Trophoblast cell (in vitro differentiated cells and primary cell): ENCODE measurements at regions not wholly inside any gene's neighbourhood (a gene's known extent, or its start where the extent isn't known, plus 50 kb on each side); places are given as distances from the start of the nearest gene placed in this dataset.

Experiments used
- DNase-seq, 2 donors: peaks; one replicate each; pipeline ENCODE4 v3.0.0-alpha.2; 2016
- H2AFZ ChIP-seq: 2 replicates; pipeline ENCODE4 v1.6.1; 2013; ENCODE audit warnings: low read length, moderate library complexity, mild to moderate bottlenecking; ENCODE audit not compliant: insufficient read depth, poor library complexity
- H2AK5ac ChIP-seq: 2 replicates; pipeline ENCODE4 v1.6.1; 2013; ENCODE audit warnings: mild to moderate bottlenecking, low read length
- H2BK120ac ChIP-seq: 2 replicates; pipeline ENCODE4 v1.6.1; 2013; ENCODE audit warnings: low read length, mild to moderate bottlenecking, moderate library complexity; ENCODE audit not compliant: insufficient read depth, poor library complexity
- H2BK12ac ChIP-seq: 2 replicates; pipeline ENCODE4 v1.6.1; 2013; ENCODE audit warnings: mild to moderate bottlenecking, low read length, moderate library complexity
- H2BK5ac ChIP-seq: 2 replicates; pipeline ENCODE4 v1.6.1; 2013; ENCODE audit warnings: low read length, low read depth, moderate library complexity, mild to moderate bottlenecking; ENCODE audit not compliant: poor library complexity
- H3K14ac ChIP-seq: 2 replicates; pipeline ENCODE4 v1.6.1; 2013; ENCODE audit warnings: mild to moderate bottlenecking, low read length
- H3K18ac ChIP-seq: 2 replicates; pipeline ENCODE4 v1.6.1; 2013; ENCODE audit warnings: mild to moderate bottlenecking, low read length
- H3K23ac ChIP-seq: 2 replicates; pipeline ENCODE4 v1.6.1; 2013; ENCODE audit warnings: low read length
- H3K27ac ChIP-seq: 2 replicates; pipeline ENCODE4 v1.5.1; 2013; ENCODE audit warnings: low read depth, mild to moderate bottlenecking, inconsistent platforms, low read length, moderate library complexity
- H3K27me3 ChIP-seq: 2 replicates; pipeline ENCODE4 v1.6.1; 2013; ENCODE audit warnings: inconsistent platforms, mild to moderate bottlenecking, low read length, moderate library complexity; ENCODE audit not compliant: insufficient read depth
- H3K36me3 ChIP-seq, 2 experiments: 1 replicate in 1 of 2; 2 replicates in 1 of 2; pipeline ENCODE4 v1.6.1; 2013; ENCODE audit warnings: low read length in 2 of 2, mild to moderate bottlenecking in 2 of 2, moderate library complexity in 1 of 2; ENCODE audit not compliant: insufficient read depth in 2 of 2, control insufficient read depth in 1 of 2
- H3K4ac ChIP-seq: 2 replicates; pipeline ENCODE4 v1.6.1; 2013; ENCODE audit warnings: low read depth, mild to moderate bottlenecking, low read length, moderate library complexity
- H3K4me1 ChIP-seq, 2 experiments: 1 replicate in 1 of 2; 2 replicates in 1 of 2; pipeline ENCODE4 v1.6.1; 2013; ENCODE audit warnings: low read length in 2 of 2, mild to moderate bottlenecking in 2 of 2, moderate library complexity in 1 of 2; ENCODE audit not compliant: insufficient read depth in 2 of 2, control insufficient read depth in 1 of 2
- H3K4me2 ChIP-seq: 2 replicates; pipeline ENCODE4 v1.6.1; 2013; ENCODE audit warnings: inconsistent platforms, mild to moderate bottlenecking, low read length, moderate library complexity
- H3K4me3 ChIP-seq: 2 replicates; pipeline ENCODE4 v1.5.1; 2013; ENCODE audit warnings: mild to moderate bottlenecking, low read depth, low read length, inconsistent platforms
- H3K79me1 ChIP-seq: one replicate; pipeline ENCODE4 v1.6.1; 2013; ENCODE audit warnings: low read length
- H3K79me2 ChIP-seq: 2 replicates; pipeline ENCODE4 v1.6.1; 2013; ENCODE audit warnings: low read length, mild to moderate bottlenecking; ENCODE audit not compliant: control insufficient read depth, insufficient read depth, poor library complexity
- H3K9ac ChIP-seq: 2 replicates; pipeline ENCODE4 v1.6.1; 2013; ENCODE audit warnings: mild to moderate bottlenecking, low read length
- H3K9me3 ChIP-seq: 2 replicates; pipeline ENCODE4 v1.6.1; 2013; ENCODE audit warnings: low read depth, mild to moderate bottlenecking, control low read depth, inconsistent platforms, low read length; ENCODE audit not compliant: insufficient read depth
- H4K12ac ChIP-seq: 2 replicates; pipeline ENCODE4 v1.6.1; 2013; ENCODE audit warnings: low read depth, mild to moderate bottlenecking, low read length, moderate library complexity
- H4K8ac ChIP-seq: 2 replicates; pipeline ENCODE4 v1.6.1; 2013; ENCODE audit warnings: low read depth, mild to moderate bottlenecking, low read length, moderate library complexity
- H4K91ac ChIP-seq: one replicate; pipeline ENCODE4 v1.6.1; 2013; ENCODE audit warnings: low read depth, mild to moderate bottlenecking, low read length, moderate library complexity
- WGBS: extraction: QIAGEN DNeasy Blood & Tissue Kit; methylation state at CpG from one replicate; pipeline ENCODE4 v1.1.7; 2013; ENCODE audit warnings: missing lambda C conversion rate; ENCODE audit not compliant: insufficient read length, insufficient coverage; ENCODE audit errors: extremely low coverage; 5-methylcytosine and 5-hydroxymethylcytosine counted together

- Histone ChIP-seq H3K18ac (no peak overlapping the region), H4K12ac (no peak overlapping the region), H3K4me3 (no peak overlapping the region), H3K27me3 (no peaks in the 10 kb centered on the region), H3K4me2 (no peak overlapping the region), H2AK5ac (no peak overlapping the region), H2AFZ (no peak overlapping the region), H3K36me3 (no peaks in the 10 kb centered on the region), H3K23ac (no peak overlapping the region), H2BK5ac (no peak overlapping the region), H2BK120ac (no peak overlapping the region), H3K79me1 (no peaks in the 10 kb centered on the region), H2BK12ac (no peak overlapping the region), H3K27ac (no peak overlapping the region), H4K91ac (no peak overlapping the region), H3K79me2 (no peaks in the 10 kb centered on the region), H3K14ac (no peak overlapping the region), H3K9me3 (no peaks in the 10 kb centered on the region), H3K9ac (no peak overlapping the region), H3K4me1 (peaks cover 2 to 7% of the 10 kb centered on the region in 2 experiments), H3K4ac (no peak overlapping the region), H4K8ac (no peak overlapping the region)
- DNase-seq, result no peak
- WGBS, result no CpG with 5 or more reads among the region's 1 CpG
These were observed 557.8 kb upstream of the GCFC2 start for GRCh38 chr2:76268484-76268883.

- Histone ChIP-seq H2AFZ (no peak overlapping the region), H3K18ac (no peak overlapping the region), H2AK5ac (no peak overlapping the region), H3K36me3 (no peaks in the 10 kb centered on the region), H3K27ac (no peak overlapping the region), H3K79me1 (no peaks in the 10 kb centered on the region), H4K8ac (no peak overlapping the region), H3K4me2 (no peak overlapping the region), H2BK5ac (no peak overlapping the region), H4K12ac (no peak overlapping the region), H3K9ac (no peak overlapping the region), H3K9me3 (no peaks in the 10 kb centered on the region), H3K23ac (no peak overlapping the region), H3K27me3 (no peaks in the 10 kb centered on the region), H3K14ac (no peak overlapping the region), H3K4me3 (no peak overlapping the region), H3K4ac (no peak overlapping the region), H3K4me1 (no peaks in the 10 kb centered on the region), H2BK120ac (no peak overlapping the region), H4K91ac (no peak overlapping the region), H2BK12ac (no peak overlapping the region), H3K79me2 (no peaks in the 10 kb centered on the region)
- no peak for DNase-seq
These were observed 547.1 kb upstream of the GCFC2 start for GRCh38 chr2:76257802-76258201.

GRCh38 chr2:76256458-76257088 lies 545.9 kb upstream of the GCFC2 start:
- Histone ChIP-seq H3K14ac (no peak overlapping the region), H2BK5ac (no peak overlapping the region), H3K79me2 (no peaks in the 10 kb centered on the region), H3K18ac (no peak overlapping the region), H4K91ac (no peak overlapping the region), H3K4me2 (no peak overlapping the region), H3K79me1 (no peaks in the 10 kb centered on the region), H3K9ac (no peak overlapping the region), H2BK12ac (no peak overlapping the region), H2AFZ (no peak overlapping the region), H2BK120ac (no peak overlapping the region), H3K4ac (no peak overlapping the region), H3K27ac (no peak overlapping the region), H3K23ac (no peak overlapping the region), H3K36me3 (no peaks in the 10 kb centered on the region), H3K27me3 (no peaks in the 10 kb centered on the region), H4K8ac (no peak overlapping the region), H3K4me3 (no peak overlapping the region), H3K9me3 (no peaks in the 10 kb centered on the region), H3K4me1 (no peaks in the 10 kb centered on the region), H4K12ac (no peak overlapping the region), H2AK5ac (no peak overlapping the region)
- DNase-seq, result no peak
- no CpG with 5 or more reads among the region's 3 CpGs for WGBS

- H3K27me3 ChIP-seq, result no peaks in the 10 kb centered on the region
- H3K4ac ChIP-seq, result no peak overlapping the region
- no peaks in the 10 kb centered on the region for H3K4me1 ChIP-seq
- no peak overlapping the region for H3K9ac ChIP-seq
- no peak overlapping the region for H2BK12ac ChIP-seq
- H3K27ac ChIP-seq, result no peak overlapping the region
- H2AK5ac ChIP-seq, result no peak overlapping the region
- WGBS, result no CpG with 5 or more reads among the region's 1 CpG
- H3K23ac ChIP-seq, result no peak overlapping the region
- H4K12ac ChIP-seq, result no peak overlapping the region
- no peak overlapping the region for H3K14ac ChIP-seq
- no peak overlapping the region for H2BK120ac ChIP-seq
- no peak overlapping the region for H3K4me3 ChIP-seq
- H3K9me3 ChIP-seq, result no peaks in the 10 kb centered on the region
- no peak overlapping the region for H3K18ac ChIP-seq
- no peak for DNase-seq
- no peaks in the 10 kb centered on the region for H3K36me3 ChIP-seq
- no peak overlapping the region for H2AFZ ChIP-seq
- H4K91ac ChIP-seq, result no peak overlapping the region
- H2BK5ac ChIP-seq, result no peak overlapping the region
- no peaks in the 10 kb centered on the region for H3K79me2 ChIP-seq
- no peaks in the 10 kb centered on the region for H3K79me1 ChIP-seq
- no peak overlapping the region for H3K4me2 ChIP-seq
- H4K8ac ChIP-seq, result no peak overlapping the region
These were observed 542.0 kb upstream of the GCFC2 start for GRCh38 chr2:76252704-76253103.
